AG04449 (cell line): ENCODE measurements at regions not wholly inside any gene's neighbourhood (a gene's known extent, or its start where the extent isn't known, plus 50 kb on each side); places are given as distances from the start of the nearest gene placed in this dataset.

Source experiments
- CTCF ChIA-PET: fragments of 350-600 bp; formaldehyde crosslinking; extraction: SDS; loops from one replicate; lab custom pipeline; 2021; ENCODE audit warnings: antibody characterized with exemption; lab: Yijun Ruan, JAX
- POLR2A ChIA-PET: fragments of 400-600, 350-600 bp; formaldehyde crosslinking; extraction: SDS; loops from one replicate; lab custom pipeline; 2020; ENCODE audit warnings: antibody characterized with exemption, inconsistent platforms; lab: Yijun Ruan, JAX
- DNase-seq: peaks from one replicate; pipeline ENCODE4 v3.0.0-alpha.2; 2010; ENCODE audit warnings: low read depth, low spot score
- H3K4me3 ChIP-seq: 2 replicates; pipeline ENCODE4 v1.5.1; 2011; ENCODE audit warnings: low read depth, mild to moderate bottlenecking, control low read depth, low read length
- TF ChIP-seq, protein P1 (sequence below): IDR thresholded peaks from one replicate; pipeline ENCODE4 v1.5.1; 2011; ENCODE audit warnings: mild to moderate bottlenecking, moderate library complexity, low read length, control low read depth, inconsistent platforms; ENCODE audit not compliant: insufficient read depth; ENCODE audit errors: missing control alignments

DNA sequence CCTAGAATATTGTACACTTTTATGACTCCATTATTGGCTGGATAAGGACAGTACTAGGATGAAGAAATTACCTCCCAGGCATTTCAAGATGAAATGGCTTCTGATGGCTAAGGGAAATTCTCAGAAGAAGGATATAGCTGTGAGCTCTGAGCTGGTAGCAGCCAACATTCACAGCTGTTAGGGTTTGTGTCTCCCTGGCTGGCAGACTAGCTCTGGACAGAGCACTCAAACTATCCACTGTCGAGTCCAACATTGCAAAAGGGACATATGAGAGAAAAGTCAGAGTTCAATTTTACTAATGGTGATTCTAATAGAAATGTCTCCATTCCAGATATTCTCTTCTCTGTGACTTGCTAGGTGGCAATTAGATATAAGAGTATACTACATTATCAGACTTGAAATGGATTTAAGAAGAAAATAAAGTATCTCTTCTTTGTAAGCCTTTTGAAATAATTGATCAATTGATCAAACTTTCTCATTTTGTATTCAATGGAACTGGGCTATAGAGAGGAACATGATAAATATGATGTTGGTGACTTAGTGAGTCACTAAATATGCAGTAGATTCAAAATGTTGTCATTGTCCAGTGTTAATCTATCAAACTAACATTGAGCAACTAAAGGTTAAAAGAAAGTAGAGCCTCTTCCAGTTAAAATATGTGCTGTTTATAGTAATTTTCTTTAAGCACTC is 1920.3 kb downstream of the SUCLG1 start:
- TF ChIP-seq, protein P1, sequence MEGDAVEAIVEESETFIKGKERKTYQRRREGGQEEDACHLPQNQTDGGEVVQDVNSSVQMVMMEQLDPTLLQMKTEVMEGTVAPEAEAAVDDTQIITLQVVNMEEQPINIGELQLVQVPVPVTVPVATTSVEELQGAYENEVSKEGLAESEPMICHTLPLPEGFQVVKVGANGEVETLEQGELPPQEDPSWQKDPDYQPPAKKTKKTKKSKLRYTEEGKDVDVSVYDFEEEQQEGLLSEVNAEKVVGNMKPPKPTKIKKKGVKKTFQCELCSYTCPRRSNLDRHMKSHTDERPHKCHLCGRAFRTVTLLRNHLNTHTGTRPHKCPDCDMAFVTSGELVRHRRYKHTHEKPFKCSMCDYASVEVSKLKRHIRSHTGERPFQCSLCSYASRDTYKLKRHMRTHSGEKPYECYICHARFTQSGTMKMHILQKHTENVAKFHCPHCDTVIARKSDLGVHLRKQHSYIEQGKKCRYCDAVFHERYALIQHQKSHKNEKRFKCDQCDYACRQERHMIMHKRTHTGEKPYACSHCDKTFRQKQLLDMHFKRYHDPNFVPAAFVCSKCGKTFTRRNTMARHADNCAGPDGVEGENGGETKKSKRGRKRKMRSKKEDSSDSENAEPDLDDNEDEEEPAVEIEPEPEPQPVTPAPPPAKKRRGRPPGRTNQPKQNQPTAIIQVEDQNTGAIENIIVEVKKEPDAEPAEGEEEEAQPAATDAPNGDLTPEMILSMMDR, result no peak
- H3K4me3 ChIP-seq, result no peak overlapping the region
- DNase-seq, result no peak
- ChIA-PET CTCF (no interaction called here), POLR2A (no interaction called here)

DNA sequence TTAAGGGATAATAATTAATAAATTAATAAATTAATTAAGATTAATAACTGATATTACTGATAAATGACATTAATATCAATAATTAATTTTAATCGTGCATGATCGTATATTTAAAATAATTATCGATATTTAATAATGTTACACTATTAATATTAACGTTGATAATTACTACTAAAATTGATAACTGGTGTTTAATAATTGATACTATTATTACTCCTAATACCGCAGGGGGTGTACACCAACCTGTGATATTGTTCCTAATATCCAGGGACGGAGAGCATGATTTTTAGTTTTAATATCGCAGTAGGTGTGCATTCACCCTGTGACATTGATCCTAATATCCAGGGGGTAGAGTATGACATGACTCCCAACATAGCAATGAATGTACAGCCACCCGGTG is 1930.8 kb downstream of the SUCLG1 start:
- DNase-seq, result no peak
- H3K4me3 ChIP-seq, result no peak overlapping the region
- TF ChIP-seq, protein P1, result no peak
- ChIA-PET POLR2A (no interaction called here), CTCF (no interaction called here)

DNA sequence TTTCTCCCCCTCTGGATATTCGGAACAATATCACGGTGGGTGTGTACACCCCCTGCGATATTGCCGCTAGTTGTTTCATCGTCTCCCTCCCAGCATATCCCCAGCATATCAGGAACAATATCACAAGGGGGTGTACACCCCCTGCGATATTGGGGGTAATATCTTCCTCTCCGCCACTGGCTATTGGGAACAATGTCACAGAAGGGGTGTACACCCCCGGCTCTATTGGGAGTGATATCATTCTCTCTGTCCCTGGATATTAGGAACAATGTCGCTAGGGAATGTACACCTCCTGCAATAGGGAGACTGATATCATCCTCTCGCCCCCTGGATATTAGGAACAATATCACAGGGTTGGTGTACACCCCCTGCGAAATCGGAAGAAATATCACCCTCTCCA is 1932.0 kb downstream of the SUCLG1 start:
- TF ChIP-seq, protein P1, result no peak
- POLR2A ChIA-PET, result no interaction called here
- CTCF ChIA-PET, result no interaction called here
- DNase-seq, result no peak
- no peak overlapping the region for H3K4me3 ChIP-seq

DNA sequence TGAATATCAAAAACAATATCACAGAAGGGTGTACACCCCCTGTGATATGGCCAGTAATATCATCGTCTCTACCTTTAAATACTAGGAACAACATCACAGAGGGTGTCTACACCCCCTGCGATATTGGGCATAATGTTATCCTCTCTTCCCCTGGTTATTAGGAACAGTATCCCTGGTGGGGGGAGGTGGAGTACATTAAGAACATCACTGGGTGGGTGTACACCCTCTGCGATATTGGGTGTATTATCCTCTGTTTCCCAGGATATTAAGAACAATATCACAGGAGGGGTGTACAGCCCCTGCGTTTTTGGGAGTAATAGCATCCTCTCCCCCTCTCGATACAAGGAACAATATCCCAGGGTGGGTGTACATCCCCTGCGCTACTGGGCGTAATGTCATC is 1932.8 kb downstream of the SUCLG1 start:
- TF ChIP-seq, protein P1, result no peak
- no peak overlapping the region for H3K4me3 ChIP-seq
- no peak for DNase-seq
- POLR2A ChIA-PET, result no interaction called here
- CTCF ChIA-PET, result no interaction called here

DNA sequence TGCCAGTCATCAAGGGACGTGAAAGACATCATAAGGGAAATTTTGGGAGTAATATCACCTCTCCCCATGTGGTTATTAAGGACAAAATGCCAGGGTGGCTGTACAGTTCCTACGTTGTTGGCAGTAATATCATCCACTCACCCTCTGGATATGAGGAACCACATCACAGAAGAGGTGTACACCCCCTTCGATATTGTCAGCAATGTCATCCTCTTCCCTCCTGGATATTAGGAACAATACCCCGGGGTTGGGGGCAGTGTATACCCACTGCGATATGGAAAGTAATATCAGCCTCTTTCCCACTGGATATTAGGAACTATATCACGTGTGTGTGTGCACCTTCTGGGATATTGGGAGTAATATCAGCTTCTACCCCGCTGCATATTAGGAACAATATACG is 1933.3 kb downstream of the SUCLG1 start:
- ChIA-PET CTCF (no interaction called here), POLR2A (no interaction called here)
- no peak for DNase-seq
- TF ChIP-seq, protein P1, result no peak
- no peak overlapping the region for H3K4me3 ChIP-seq

DNA sequence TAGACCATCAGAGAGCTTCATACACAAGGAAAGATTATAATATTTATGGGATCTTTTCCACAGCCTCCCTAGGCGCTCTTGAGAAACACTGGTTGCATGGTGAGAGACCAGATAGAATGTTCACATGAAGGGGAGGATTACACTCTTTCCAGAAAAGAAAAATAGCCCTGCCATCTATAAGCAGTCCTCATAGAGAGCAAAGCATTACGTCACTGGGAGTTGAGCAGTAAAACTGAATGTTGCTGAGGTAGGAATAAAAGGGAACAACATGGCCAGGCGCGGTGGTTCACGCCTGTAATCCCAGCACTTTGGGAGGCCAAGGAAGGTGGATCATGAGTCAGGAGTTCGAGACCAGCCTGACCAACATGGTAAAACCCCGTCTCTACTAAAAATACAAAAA is 1934.3 kb downstream of the SUCLG1 start:
- ChIA-PET POLR2A (no interaction called here), CTCF (no interaction called here)
- TF ChIP-seq, protein P1, result no peak
- DNase-seq, result no peak
- H3K4me3 ChIP-seq, result no peak overlapping the region
